ENCODE measurements at regions not wholly inside any gene's neighbourhood (a gene's known extent, or its start where the extent isn't known, plus 50 kb on each side); places are given as distances from the start of the nearest gene placed in this dataset.

GRCh38 chr21:9837946-9838737 lies 683.2 kb upstream of the TPTE start:
- TF ChIP-seq NR3C1 (IDR thresholded peaks at IDR 0.05) (no peak), ATOH8 (CRISPR knock-in tag; IDR thresholded peaks at IDR 0.05; ENCODE audit: low read depth) (no peak), JUN (IDR thresholded peaks at IDR 0.05) (no peak), RAD21 (conservative IDR thresholded peaks at IDR 0.05 in 1 of 2, IDR thresholded peaks at IDR 0.05 in 1 of 2) (no peak), RARB (CRISPR knock-in tag; IDR thresholded peaks at IDR 0.05) (no peak), CEBPB (IDR thresholded peaks at IDR 0.05) (no peak), RCOR1 (IDR thresholded peaks at IDR 0.05; ENCODE audit: low read depth, low read length) (no peak), EP300 (IDR thresholded peaks at IDR 0.05) (no peak), POLR2AphosphoS2 (conservative IDR thresholded peaks at IDR 0.05; ENCODE audit: low read length) (no peak)
- TF ChIP-seq, protein P1, sequence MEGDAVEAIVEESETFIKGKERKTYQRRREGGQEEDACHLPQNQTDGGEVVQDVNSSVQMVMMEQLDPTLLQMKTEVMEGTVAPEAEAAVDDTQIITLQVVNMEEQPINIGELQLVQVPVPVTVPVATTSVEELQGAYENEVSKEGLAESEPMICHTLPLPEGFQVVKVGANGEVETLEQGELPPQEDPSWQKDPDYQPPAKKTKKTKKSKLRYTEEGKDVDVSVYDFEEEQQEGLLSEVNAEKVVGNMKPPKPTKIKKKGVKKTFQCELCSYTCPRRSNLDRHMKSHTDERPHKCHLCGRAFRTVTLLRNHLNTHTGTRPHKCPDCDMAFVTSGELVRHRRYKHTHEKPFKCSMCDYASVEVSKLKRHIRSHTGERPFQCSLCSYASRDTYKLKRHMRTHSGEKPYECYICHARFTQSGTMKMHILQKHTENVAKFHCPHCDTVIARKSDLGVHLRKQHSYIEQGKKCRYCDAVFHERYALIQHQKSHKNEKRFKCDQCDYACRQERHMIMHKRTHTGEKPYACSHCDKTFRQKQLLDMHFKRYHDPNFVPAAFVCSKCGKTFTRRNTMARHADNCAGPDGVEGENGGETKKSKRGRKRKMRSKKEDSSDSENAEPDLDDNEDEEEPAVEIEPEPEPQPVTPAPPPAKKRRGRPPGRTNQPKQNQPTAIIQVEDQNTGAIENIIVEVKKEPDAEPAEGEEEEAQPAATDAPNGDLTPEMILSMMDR (IDR thresholded peaks at IDR 0.05), result no peak
- TF ChIP-seq, protein P2, sequence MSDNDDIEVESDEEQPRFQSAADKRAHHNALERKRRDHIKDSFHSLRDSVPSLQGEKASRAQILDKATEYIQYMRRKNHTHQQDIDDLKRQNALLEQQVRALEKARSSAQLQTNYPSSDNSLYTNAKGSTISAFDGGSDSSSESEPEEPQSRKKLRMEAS (IDR thresholded peaks at IDR 0.05), result no peak
